ENCODE measurements at regions not wholly inside any gene's neighbourhood (a gene's known extent, or its start where the extent isn't known, plus 50 kb on each side); places are given as distances from the start of the nearest gene placed in this dataset.

- no peak for DNase-seq
Measured at GRCh38 chr6:21486115-21486514, 107.4 kb upstream of the SOX4 start.

- DNase-seq, result no peak
Measured at GRCh38 chr6:21489826-21490225, 103.7 kb upstream of the SOX4 start.

- DNase-seq, result no peak
Measured at GRCh38 chr6:21491955-21492354, 101.6 kb upstream of the SOX4 start.

- DNase-seq, result no peak
Measured at GRCh38 chr6:21494505-21494904, 99.0 kb upstream of the SOX4 start.

GRCh38 chr6:21496196-21496595 lies 97.4 kb upstream of the SOX4 start:
- DNase-seq, result no peak

GRCh38 chr6:21496706-21497105 lies 96.8 kb upstream of the SOX4 start:
- no peak for DNase-seq

GRCh38 chr6:21500314-21501020 lies 93.1 kb upstream of the SOX4 start:
- DNase-seq, result peak; percentile 90

GRCh38 chr6:21501021-21501354 lies 92.6 kb upstream of the SOX4 start:
- peak; percentile 100 for DNase-seq

- no peak for DNase-seq
Measured at GRCh38 chr6:21501815-21502214, 91.7 kb upstream of the SOX4 start.

- no peak for DNase-seq
Measured at GRCh38 chr6:21502682-21503081, 90.9 kb upstream of the SOX4 start.

GRCh38 chr6:21504790-21505189 lies 88.8 kb upstream of the SOX4 start:
- no peak for DNase-seq

GRCh38 chr6:21505574-21505990 lies 88.0 kb upstream of the SOX4 start:
- no peak for DNase-seq

- DNase-seq, result no peak
Measured at GRCh38 chr6:21506126-21506525, 87.4 kb upstream of the SOX4 start.

- no peak for DNase-seq
Measured at GRCh38 chr6:21507811-21508210, 85.7 kb upstream of the SOX4 start.

GRCh38 chr6:21508753-21509152 lies 84.8 kb upstream of the SOX4 start:
- DNase-seq, result no peak

GRCh38 chr6:21511891-21512550 lies 81.5 kb upstream of the SOX4 start:
- no peak for DNase-seq

GRCh38 chr6:21514288-21514687 lies 79.3 kb upstream of the SOX4 start:
- DNase-seq, result no peak

GRCh38 chr6:21518317-21518716 lies 75.2 kb upstream of the SOX4 start:
- DNase-seq, result no peak

GRCh38 chr6:21519642-21520041 lies 73.9 kb upstream of the SOX4 start:
- no peak for DNase-seq

GRCh38 chr6:21521276-21521675 lies 72.3 kb upstream of the SOX4 start:
- no peak for DNase-seq

- DNase-seq, result peak; percentile 56
Measured at GRCh38 chr6:21522143-21522747, 71.3 kb upstream of the SOX4 start.

- peak; percentile 80 for DNase-seq
Measured at GRCh38 chr6:21522797-21523456, 70.6 kb upstream of the SOX4 start.

GRCh38 chr6:21523652-21524051 lies 69.9 kb upstream of the SOX4 start:
- DNase-seq, result peak; percentile 63

GRCh38 chr6:21524201-21524600 lies 69.3 kb upstream of the SOX4 start:
- DNase-seq, result peak; percentile 89
